ENCODE measurements at regions not wholly inside any gene's neighbourhood (a gene's known extent, or its start where the extent isn't known, plus 50 kb on each side); places are given as distances from the start of the nearest gene placed in this dataset.

- Histone ChIP-seq H3K27ac (ENCODE audit: insufficient read depth, low read length, poor library complexity, severe bottlenecking) (no peak overlapping the region), H3K9me3 (ENCODE audit: control insufficient read depth, low read length) (no peaks in the 10 kb centered on the region), H3K36me3 (ENCODE audit: control insufficient read depth, insufficient read depth, low read length) (no peaks in the 10 kb centered on the region), H3K4me1 (ENCODE audit: control insufficient read depth, insufficient read depth, low read length, poor library complexity, severe bottlenecking) (no peaks in the 10 kb centered on the region), H3K27me3 (replicated peaks; ENCODE audit: control insufficient read depth, insufficient read depth, low read length, poor library complexity, severe bottlenecking) (no peaks in the 10 kb centered on the region), H3K4me3 (ENCODE audit: insufficient read depth, low read depth, low read length, poor library complexity, severe bottlenecking) (no peak overlapping the region)
- no peak for DNase-seq
These were observed 1619.0 kb upstream of the WWC1 start for GRCh38 chr5:166672431-166672830.

GRCh38 chr5:166677891-166678290 is 1613.6 kb upstream of the WWC1 start:
- DNase-seq, result no peak
- Histone ChIP-seq H3K4me3 (ENCODE audit: insufficient read depth, low read depth, low read length, poor library complexity, severe bottlenecking) (no peak overlapping the region), H3K27me3 (replicated peaks; ENCODE audit: control insufficient read depth, insufficient read depth, low read length, poor library complexity, severe bottlenecking) (no peaks in the 10 kb centered on the region), H3K36me3 (ENCODE audit: control insufficient read depth, insufficient read depth, low read length) (no peaks in the 10 kb centered on the region), H3K4me1 (ENCODE audit: control insufficient read depth, insufficient read depth, low read length, poor library complexity, severe bottlenecking) (no peaks in the 10 kb centered on the region), H3K9me3 (ENCODE audit: control insufficient read depth, low read length) (no peaks in the 10 kb centered on the region), H3K27ac (ENCODE audit: insufficient read depth, low read length, poor library complexity, severe bottlenecking) (no peak overlapping the region)

- H3K27me3 ChIP-seq (replicated peaks; ENCODE audit: control insufficient read depth, insufficient read depth, low read length, poor library complexity, severe bottlenecking), result no peaks in the 10 kb centered on the region
- no peaks in the 10 kb centered on the region for H3K9me3 ChIP-seq (ENCODE audit: control insufficient read depth, low read length)
These were observed 1612.1 kb upstream of the WWC1 start for GRCh38 chr5:166679331-166679730.

GRCh38 chr5:166695326-166695725 is 1596.1 kb upstream of the WWC1 start:
- Histone ChIP-seq H3K4me1 (ENCODE audit: control insufficient read depth, insufficient read depth, low read length, poor library complexity, severe bottlenecking) (no peaks in the 10 kb centered on the region), H3K27me3 (replicated peaks; ENCODE audit: control insufficient read depth, insufficient read depth, low read length, poor library complexity, severe bottlenecking) (no peaks in the 10 kb centered on the region), H3K27ac (ENCODE audit: insufficient read depth, low read length, poor library complexity, severe bottlenecking) (no peak overlapping the region), H3K9me3 (ENCODE audit: control insufficient read depth, low read length) (no peaks in the 10 kb centered on the region), H3K4me3 (ENCODE audit: insufficient read depth, low read depth, low read length, poor library complexity, severe bottlenecking) (no peak overlapping the region), H3K36me3 (ENCODE audit: control insufficient read depth, insufficient read depth, low read length) (no peaks in the 10 kb centered on the region)
- no peak for DNase-seq

More at GRCh38 chr5:166679331-166679730, 1612.1 kb upstream of the WWC1 start:
- Histone ChIP-seq H3K36me3 (ENCODE audit: control insufficient read depth, insufficient read depth, low read length) (no peaks in the 10 kb centered on the region), H3K4me3 (ENCODE audit: insufficient read depth, low read depth, low read length, poor library complexity, severe bottlenecking) (no peak overlapping the region), H3K27ac (ENCODE audit: insufficient read depth, low read length, poor library complexity, severe bottlenecking) (no peak overlapping the region), H3K4me1 (ENCODE audit: control insufficient read depth, insufficient read depth, low read length, poor library complexity, severe bottlenecking) (no peaks in the 10 kb centered on the region)
- DNase-seq, result no peak

GRCh38 chr5:166708291-166708690 is 1583.2 kb upstream of the WWC1 start:
- no peaks in the 10 kb centered on the region for H3K36me3 ChIP-seq (ENCODE audit: control insufficient read depth, insufficient read depth, low read length)
- no peak for DNase-seq
- H3K4me1 ChIP-seq (ENCODE audit: control insufficient read depth, insufficient read depth, low read length, poor library complexity, severe bottlenecking), result no peaks in the 10 kb centered on the region
- H3K27me3 ChIP-seq (replicated peaks; ENCODE audit: control insufficient read depth, insufficient read depth, low read length, poor library complexity, severe bottlenecking), result no peaks in the 10 kb centered on the region
- H3K9me3 ChIP-seq (ENCODE audit: control insufficient read depth, low read length), result no peaks in the 10 kb centered on the region
- no peak overlapping the region for H3K4me3 ChIP-seq (ENCODE audit: insufficient read depth, low read depth, low read length, poor library complexity, severe bottlenecking)
- no peak overlapping the region for H3K27ac ChIP-seq (ENCODE audit: insufficient read depth, low read length, poor library complexity, severe bottlenecking)

GRCh38 chr5:166709691-166710090 is 1581.8 kb upstream of the WWC1 start:
- H3K27me3 ChIP-seq (replicated peaks; ENCODE audit: control insufficient read depth, insufficient read depth, low read length, poor library complexity, severe bottlenecking), result no peaks in the 10 kb centered on the region
- no peaks in the 10 kb centered on the region for H3K36me3 ChIP-seq (ENCODE audit: control insufficient read depth, insufficient read depth, low read length)
- no peak overlapping the region for H3K4me3 ChIP-seq (ENCODE audit: insufficient read depth, low read depth, low read length, poor library complexity, severe bottlenecking)
- H3K9me3 ChIP-seq (ENCODE audit: control insufficient read depth, low read length), result no peaks in the 10 kb centered on the region
- no peaks in the 10 kb centered on the region for H3K4me1 ChIP-seq (ENCODE audit: control insufficient read depth, insufficient read depth, low read length, poor library complexity, severe bottlenecking)
- H3K27ac ChIP-seq (ENCODE audit: insufficient read depth, low read length, poor library complexity, severe bottlenecking), result no peak overlapping the region
- DNase-seq, result no peak

GRCh38 chr5:166710271-166710670 is 1581.2 kb upstream of the WWC1 start:
- Histone ChIP-seq H3K27me3 (replicated peaks; ENCODE audit: control insufficient read depth, insufficient read depth, low read length, poor library complexity, severe bottlenecking) (no peaks in the 10 kb centered on the region), H3K9me3 (ENCODE audit: control insufficient read depth, low read length) (no peaks in the 10 kb centered on the region), H3K4me1 (ENCODE audit: control insufficient read depth, insufficient read depth, low read length, poor library complexity, severe bottlenecking) (no peaks in the 10 kb centered on the region), H3K4me3 (ENCODE audit: insufficient read depth, low read depth, low read length, poor library complexity, severe bottlenecking) (no peak overlapping the region), H3K27ac (ENCODE audit: insufficient read depth, low read length, poor library complexity, severe bottlenecking) (no peak overlapping the region), H3K36me3 (ENCODE audit: control insufficient read depth, insufficient read depth, low read length) (no peaks in the 10 kb centered on the region)
- DNase-seq, result no peak

- H3K4me1 ChIP-seq (ENCODE audit: control insufficient read depth, insufficient read depth, low read length, poor library complexity, severe bottlenecking), result no peaks in the 10 kb centered on the region
- H3K27ac ChIP-seq (ENCODE audit: insufficient read depth, low read length, poor library complexity, severe bottlenecking), result no peak overlapping the region
- H3K4me3 ChIP-seq (ENCODE audit: insufficient read depth, low read depth, low read length, poor library complexity, severe bottlenecking), result no peak overlapping the region
- H3K27me3 ChIP-seq (replicated peaks; ENCODE audit: control insufficient read depth, insufficient read depth, low read length, poor library complexity, severe bottlenecking), result no peaks in the 10 kb centered on the region
- DNase-seq, result no peak
- H3K36me3 ChIP-seq (ENCODE audit: control insufficient read depth, insufficient read depth, low read length), result no peaks in the 10 kb centered on the region
- H3K9me3 ChIP-seq (ENCODE audit: control insufficient read depth, low read length), result no peaks in the 10 kb centered on the region
These were observed 1578.8 kb upstream of the WWC1 start for GRCh38 chr5:166712447-166713185.

GRCh38 chr5:166713295-166713694 is 1578.2 kb upstream of the WWC1 start:
- Histone ChIP-seq H3K4me1 (ENCODE audit: control insufficient read depth, insufficient read depth, low read length, poor library complexity, severe bottlenecking) (no peaks in the 10 kb centered on the region), H3K9me3 (ENCODE audit: control insufficient read depth, low read length) (no peaks in the 10 kb centered on the region), H3K27ac (ENCODE audit: insufficient read depth, low read length, poor library complexity, severe bottlenecking) (no peak overlapping the region), H3K27me3 (replicated peaks; ENCODE audit: control insufficient read depth, insufficient read depth, low read length, poor library complexity, severe bottlenecking) (no peaks in the 10 kb centered on the region), H3K4me3 (ENCODE audit: insufficient read depth, low read depth, low read length, poor library complexity, severe bottlenecking) (no peak overlapping the region), H3K36me3 (ENCODE audit: control insufficient read depth, insufficient read depth, low read length) (no peaks in the 10 kb centered on the region)
- no peak for DNase-seq

- H3K9me3 ChIP-seq (ENCODE audit: control insufficient read depth, low read length), result no peaks in the 10 kb centered on the region
These were observed 1574.5 kb upstream of the WWC1 start for GRCh38 chr5:166716856-166717492.

More at GRCh38 chr5:166716856-166717492, 1574.5 kb upstream of the WWC1 start:
- no peak for DNase-seq
- Histone ChIP-seq H3K4me1 (ENCODE audit: control insufficient read depth, insufficient read depth, low read length, poor library complexity, severe bottlenecking) (no peaks in the 10 kb centered on the region), H3K27ac (ENCODE audit: insufficient read depth, low read length, poor library complexity, severe bottlenecking) (no peak overlapping the region), H3K36me3 (ENCODE audit: control insufficient read depth, insufficient read depth, low read length) (no peaks in the 10 kb centered on the region), H3K27me3 (replicated peaks; ENCODE audit: control insufficient read depth, insufficient read depth, low read length, poor library complexity, severe bottlenecking) (no peaks in the 10 kb centered on the region), H3K4me3 (ENCODE audit: insufficient read depth, low read depth, low read length, poor library complexity, severe bottlenecking) (no peak overlapping the region)

All from effector memory CD4-positive, alpha-beta T cell (primary cell).